NK-92 treated with Interleukin-12 subunit alpha and Interleukin-12 subunit beta, amount 100 ng/mL, for 24 hours (cell line): ENCODE measurements at regions not wholly inside any gene's neighbourhood (a gene's known extent, or its start where the extent isn't known, plus 50 kb on each side); places are given as distances from the start of the nearest gene placed in this dataset.

ENCODE experiments used
- DNase-seq: peaks from one replicate; lab custom pipeline; 2025; lab: John Stamatoyannopoulos, UW

DNA sequence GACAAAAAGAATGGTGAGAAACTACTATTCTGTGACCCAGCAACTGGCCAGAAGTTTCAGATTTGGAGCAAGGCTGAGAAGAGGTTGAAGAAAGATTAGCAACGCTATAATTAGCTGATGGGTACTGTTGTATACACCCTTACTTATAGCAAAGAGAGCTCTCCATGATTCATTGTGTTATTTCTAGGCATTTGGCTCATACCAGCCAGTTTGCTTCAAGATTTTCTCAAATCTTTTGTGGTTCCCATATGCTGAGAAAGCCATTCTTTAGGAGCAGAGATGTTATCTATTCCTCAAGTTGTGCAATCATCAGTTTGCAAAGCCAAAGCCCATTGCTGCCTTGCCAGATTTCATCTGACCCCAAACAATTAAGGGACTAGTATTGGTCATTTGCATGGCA, 179.4 kb downstream of the ETS1 start:
- DNase-seq: no peak

- no peak for DNase-seq
Measured at GRCh38 chr11:128405714-128406662, 181.4 kb downstream of the ETS1 start.

GRCh38 chr11:128405112-128405511, 182.2 kb downstream of the ETS1 start:
- DNase-seq: no peak

DNA sequence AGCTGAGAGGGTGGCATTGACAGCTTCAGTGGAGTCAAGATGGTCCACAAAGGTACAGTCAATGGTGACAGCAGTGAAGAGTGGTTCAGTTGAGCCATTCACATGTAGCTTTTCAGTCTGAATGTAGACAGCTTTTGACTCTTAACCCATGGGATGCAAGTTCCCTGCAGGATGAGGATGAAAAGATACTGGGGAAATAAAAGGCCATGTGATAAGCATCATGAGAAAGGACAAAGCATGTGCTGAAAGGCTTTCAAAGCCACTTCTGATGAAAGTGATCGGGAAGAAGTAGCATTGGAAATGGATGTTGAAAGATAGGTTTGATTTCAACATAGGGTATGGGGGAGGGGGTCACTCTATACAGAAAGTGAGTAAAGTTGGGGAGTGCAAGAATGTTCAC, 182.9 kb downstream of the ETS1 start:
- no peak for DNase-seq

GRCh38 chr11:128400382-128401203, 186.8 kb downstream of the ETS1 start:
- no peak for DNase-seq

DNA sequence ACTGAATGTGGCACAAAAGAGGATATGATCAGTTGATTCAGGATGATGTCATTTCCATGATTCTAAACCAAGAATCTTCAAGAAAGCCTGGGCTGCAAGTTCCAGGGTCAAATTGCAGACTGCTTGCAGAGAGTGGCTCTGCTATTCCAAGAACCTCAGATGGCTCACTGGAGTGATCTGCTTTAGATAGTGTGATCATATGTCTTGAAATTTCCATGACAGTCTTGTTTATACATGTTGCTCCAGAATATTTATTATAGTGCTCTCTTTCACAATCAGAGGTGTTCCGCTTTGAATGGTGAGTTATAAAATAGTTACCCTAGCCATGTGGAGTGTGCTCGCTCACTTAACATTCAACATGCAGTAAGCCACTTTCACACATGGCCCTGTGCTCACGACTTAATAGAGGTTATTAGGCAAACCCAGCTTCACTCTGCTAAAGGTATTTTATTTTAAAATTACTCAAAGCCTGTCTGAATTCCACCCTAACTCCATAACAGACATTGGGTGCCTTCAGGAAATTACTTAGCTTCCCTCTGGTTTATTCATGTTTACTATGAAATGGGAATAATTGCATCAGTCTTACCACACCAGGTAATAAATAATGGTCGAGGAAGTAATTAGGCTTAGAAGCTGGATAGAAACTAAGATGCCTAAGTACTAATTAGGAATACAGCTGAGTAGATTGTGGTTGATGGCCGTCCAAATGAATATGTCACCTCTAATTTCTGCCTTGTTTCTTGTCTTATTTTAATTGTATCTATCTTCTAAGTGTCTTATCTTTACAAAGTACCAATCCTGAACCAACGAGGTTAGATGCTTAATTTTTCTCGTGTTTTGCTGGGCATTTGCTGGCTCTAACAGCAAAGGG, 187.9 kb downstream of the ETS1 start:
- DNase-seq: no peak

DNA sequence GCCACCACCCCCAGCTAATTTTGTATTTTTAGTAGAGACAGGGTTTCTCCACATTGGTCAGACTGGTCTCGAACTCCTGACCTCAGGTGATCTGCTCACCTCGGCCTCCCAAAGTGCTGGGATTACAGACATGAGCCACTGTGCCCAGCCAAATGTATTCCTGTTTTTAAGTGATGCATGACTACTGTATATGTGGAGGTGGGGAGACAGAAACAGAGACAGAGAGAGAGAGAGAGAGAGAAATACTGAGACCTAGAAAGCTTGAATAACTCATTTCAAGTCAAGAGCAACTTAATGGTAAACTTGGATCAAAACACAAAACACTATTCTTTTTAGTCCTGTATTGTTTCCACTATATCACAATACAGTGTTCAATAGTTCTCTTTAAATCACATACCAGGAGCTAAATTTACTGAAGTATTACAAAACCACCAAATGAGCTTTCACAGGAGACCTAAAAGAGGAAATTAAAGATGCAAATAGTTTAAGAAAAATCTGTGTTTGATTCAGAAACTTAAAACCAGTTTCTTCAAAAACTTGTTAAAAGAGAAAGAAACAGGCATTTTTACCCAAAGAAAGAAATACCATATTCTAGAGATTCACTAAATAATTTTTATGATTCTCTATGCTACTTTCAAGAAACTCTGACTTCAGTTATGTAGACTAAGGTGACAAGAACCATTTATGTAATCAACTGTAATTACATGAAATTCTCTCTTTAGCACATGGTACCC, 188.7 kb downstream of the ETS1 start:
- no peak for DNase-seq

- DNase-seq: no peak
Measured at GRCh38 chr11:128397362-128397761, 190.0 kb downstream of the ETS1 start.

- no peak for DNase-seq
Measured at GRCh38 chr11:128394431-128395089, 192.8 kb downstream of the ETS1 start.

DNA sequence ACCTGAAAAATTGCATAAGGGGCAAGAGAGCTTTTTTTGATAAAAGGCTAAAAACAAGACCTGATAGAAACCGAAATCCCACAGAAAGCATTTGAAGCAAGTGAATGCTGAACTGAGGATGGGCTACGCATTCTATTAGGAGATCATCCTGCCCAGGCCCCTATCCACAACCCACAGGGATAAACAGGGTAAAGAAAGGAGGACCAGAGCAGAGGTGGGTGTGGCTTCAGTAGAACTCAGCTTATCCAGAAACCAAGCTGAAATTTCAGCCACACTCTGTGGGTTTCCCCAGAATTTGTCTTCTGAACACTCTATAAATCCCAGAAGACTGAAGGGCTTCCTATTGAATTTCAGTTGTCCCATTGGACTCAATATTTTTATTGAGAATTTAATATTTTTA, 195.1 kb downstream of the ETS1 start:
- no peak for DNase-seq

- no peak for DNase-seq
Measured at GRCh38 chr11:128391811-128392210, 195.5 kb downstream of the ETS1 start.

DNA sequence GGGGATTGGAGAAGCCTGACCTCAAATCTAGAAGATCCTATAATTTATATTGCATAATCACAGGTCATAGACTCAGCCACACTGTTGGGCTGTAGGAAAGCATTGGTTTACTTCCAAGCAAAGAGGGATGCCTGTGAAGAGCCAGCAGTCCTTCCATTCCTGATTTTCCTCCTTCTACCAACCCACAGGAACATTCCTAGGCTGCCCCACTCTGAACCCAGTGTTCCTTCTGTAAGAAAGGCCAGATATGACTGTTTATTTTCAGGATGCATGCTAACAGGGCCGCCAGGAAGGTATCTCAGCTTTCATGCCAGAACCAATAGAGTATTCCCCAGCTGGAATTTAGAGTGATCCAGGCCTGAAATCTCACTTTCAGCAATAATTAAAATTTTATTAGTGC, 197.1 kb downstream of the ETS1 start:
- no peak for DNase-seq

DNA sequence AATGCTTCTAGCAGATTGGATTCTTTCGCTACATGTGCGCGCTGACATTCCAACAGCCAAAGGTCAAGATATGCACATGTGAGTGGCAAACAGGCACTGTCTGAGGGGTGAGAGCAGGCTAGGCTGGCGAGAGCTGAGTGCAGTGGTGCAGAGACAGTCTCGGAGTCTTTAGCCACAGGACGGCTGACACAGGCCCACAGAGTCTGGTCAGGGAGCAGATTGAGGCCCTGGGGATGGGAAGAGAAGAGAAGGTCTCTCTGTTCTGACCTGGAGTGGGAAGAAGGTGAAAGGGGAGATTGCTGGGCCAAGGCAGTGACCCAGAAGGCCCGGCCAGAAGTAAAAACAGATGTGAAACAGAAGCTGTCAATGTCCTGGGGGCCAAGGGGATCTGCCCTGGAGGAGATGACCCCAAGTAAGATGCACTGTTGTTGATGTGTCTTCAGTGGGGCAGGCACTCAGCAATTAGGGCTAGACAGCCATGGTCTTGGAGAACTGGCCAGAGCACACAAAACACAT, 197.8 kb downstream of the ETS1 start:
- DNase-seq: no peak

GRCh38 chr11:128388206-128388815, 199.0 kb downstream of the ETS1 start:
- DNase-seq: no peak

- DNase-seq: no peak
Measured at GRCh38 chr11:128379587-128380580, 207.5 kb downstream of the ETS1 start.

DNA sequence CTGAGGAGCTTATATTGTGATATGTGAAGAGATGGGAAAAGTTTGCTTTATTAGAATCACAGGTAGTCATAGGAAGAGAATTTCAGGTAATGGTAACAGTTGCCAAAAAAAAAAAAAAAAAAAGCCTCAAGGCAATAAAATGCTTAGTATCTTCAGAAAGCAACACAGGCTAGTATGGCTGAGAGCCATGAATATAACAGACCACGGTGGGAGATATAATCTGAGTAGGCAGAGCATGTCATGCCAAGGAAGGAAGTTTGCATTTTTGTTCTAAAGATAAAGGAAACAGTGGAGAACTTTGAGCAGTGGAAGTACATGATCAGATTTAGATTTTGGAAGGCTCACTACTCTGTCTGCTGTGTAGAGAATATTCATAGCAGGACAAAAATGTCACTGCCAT, 211.4 kb downstream of the ETS1 start:
- DNase-seq: no peak

DNA sequence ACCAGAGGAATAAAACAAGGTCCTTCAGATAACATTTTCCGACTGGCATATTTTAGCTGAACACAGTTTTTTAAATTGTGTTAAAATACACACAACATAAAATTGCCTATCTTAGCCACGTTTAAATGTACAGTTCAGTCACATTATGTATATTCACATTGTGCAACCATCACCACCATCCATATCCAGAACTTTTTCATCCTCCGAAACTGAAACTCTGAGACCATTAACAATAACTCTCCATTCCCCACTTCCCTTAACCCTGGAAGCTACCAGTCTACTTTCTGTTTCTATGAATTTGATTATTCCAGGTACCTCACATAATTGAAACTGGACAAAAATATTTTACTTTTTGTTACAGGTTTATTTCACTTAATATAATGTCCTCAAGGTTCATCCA, 213.3 kb downstream of the ETS1 start:
- DNase-seq: no peak

- DNase-seq: no peak
Measured at GRCh38 chr11:128372977-128373376, 214.4 kb downstream of the ETS1 start.

GRCh38 chr11:128367573-128367972, 219.8 kb downstream of the ETS1 start:
- no peak for DNase-seq
